ENCODE measurements at regions not wholly inside any gene's neighbourhood (a gene's known extent, or its start where the extent isn't known, plus 50 kb on each side); places are given as distances from the start of the nearest gene placed in this dataset.

- no peaks in the 10 kb centered on the region for H3K27me3 ChIP-seq (replicated peaks; ENCODE audit: insufficient read depth)
- H3K9me3 ChIP-seq = no peaks in the 10 kb centered on the region
- H3K4me1 ChIP-seq (replicated peaks) = no peaks in the 10 kb centered on the region
- H3K4me3 ChIP-seq = no peak overlapping the region
- H3K27ac ChIP-seq = no peak overlapping the region
- WGBS = 65% methylated on average over 6 of the region's 6 CpGs
- DNase-seq (ENCODE audit: low spot score) = no peak
- intact Hi-C loops (cut with DNase I) = no loop called here
- no peaks in the 10 kb centered on the region for H3K36me3 ChIP-seq
- no peak for TF ChIP-seq CTCF (IDR thresholded peaks at IDR 0.05)
- TF ChIP-seq POLR2AphosphoS5 (IDR thresholded peaks at IDR 0.05) = no peak
- no peak for TF ChIP-seq POLR2A (IDR thresholded peaks at IDR 0.05)
Observed at GRCh38 chr6:166752928-166753721, 126.1 kb upstream of the RPS6KA2 start.

- no peaks in the 10 kb centered on the region for H3K27me3 ChIP-seq (replicated peaks; ENCODE audit: insufficient read depth)
- no peaks in the 10 kb centered on the region for H3K36me3 ChIP-seq
- 91% methylated on average over 9 of the region's 9 CpGs for WGBS
- H3K4me1 ChIP-seq (replicated peaks) = no peaks in the 10 kb centered on the region
- DNase-seq (ENCODE audit: low spot score) = no peak
- intact Hi-C loops (cut with DNase I) = no loop called here
- TF ChIP-seq POLR2AphosphoS5 (IDR thresholded peaks at IDR 0.05) (no peak), POLR2A (IDR thresholded peaks at IDR 0.05) (no peak), CTCF (IDR thresholded peaks at IDR 0.05) (no peak)
- H3K27ac ChIP-seq = no peak overlapping the region
- H3K9me3 ChIP-seq = no peaks in the 10 kb centered on the region
- H3K4me3 ChIP-seq = no peak overlapping the region
Observed at GRCh38 chr6:166752097-166752496, 125.0 kb upstream of the RPS6KA2 start.

- no peak for TF ChIP-seq POLR2AphosphoS5 (IDR thresholded peaks at IDR 0.05)
- TF ChIP-seq CTCF (IDR thresholded peaks at IDR 0.05) = no peak
- TF ChIP-seq POLR2A (IDR thresholded peaks at IDR 0.05) = no peak
- 68% methylated on average over 16 of the region's 19 CpGs for WGBS
- DNase-seq (ENCODE audit: low spot score) = no peak
- Histone ChIP-seq H3K4me1 (replicated peaks) (no peaks in the 10 kb centered on the region), H3K4me3 (no peak overlapping the region), H3K27me3 (replicated peaks; ENCODE audit: insufficient read depth) (no peaks in the 10 kb centered on the region), H3K9me3 (no peaks in the 10 kb centered on the region), H3K36me3 (no peaks in the 10 kb centered on the region), H3K27ac (no peak overlapping the region)
- intact Hi-C loops (cut with DNase I) = no loop called here
Observed at GRCh38 chr6:166751051-166751595, 124.1 kb upstream of the RPS6KA2 start.

GRCh38 chr6:166750108-166750793 lies 123.2 kb upstream of the RPS6KA2 start:
- no peaks in the 10 kb centered on the region for H3K36me3 ChIP-seq
- no peak overlapping the region for H3K27ac ChIP-seq
- intact Hi-C loops (cut with DNase I) = no loop called here
- TF ChIP-seq POLR2A (IDR thresholded peaks at IDR 0.05) (no peak), POLR2AphosphoS5 (IDR thresholded peaks at IDR 0.05) (no peak), CTCF (IDR thresholded peaks at IDR 0.05) (no peak)
- WGBS = 78% methylated on average over 19 of the region's 19 CpGs
- DNase-seq (ENCODE audit: low spot score) = no peak
- H3K9me3 ChIP-seq = no peaks in the 10 kb centered on the region
- no peaks in the 10 kb centered on the region for H3K27me3 ChIP-seq (replicated peaks; ENCODE audit: insufficient read depth)
- no peaks in the 10 kb centered on the region for H3K4me1 ChIP-seq (replicated peaks)
- no peak overlapping the region for H3K4me3 ChIP-seq
